T-helper 2 cell treated with Interferon-gamma antibody and Interleukin-4, amounts not matched to agents 5 μg/mL and 100 μg/mL, for 36 hours (primary cell): ENCODE measurements at regions not wholly inside any gene's neighbourhood (a gene's known extent, or its start where the extent isn't known, plus 50 kb on each side); places are given as distances from the start of the nearest gene placed in this dataset.

Experiments used
- DNase-seq: peaks from one replicate; pipeline ENCODE4 v3.0.0; 2021; ENCODE audit warnings: low spot score
- H3K27ac Mint-ChIP-seq: one replicate; pipeline ENCODE4 v1.8.0; 2021; ENCODE audit warnings: mild to moderate bottlenecking, mixed read lengths
- H3K27me3 Mint-ChIP-seq: one replicate; pipeline ENCODE4 v1.8.0; 2021; ENCODE audit warnings: low read depth, mixed read lengths
- H3K36me3 Mint-ChIP-seq: one replicate; pipeline ENCODE4 v1.8.0; 2021; ENCODE audit warnings: low read depth, mixed read lengths
- H3K4me1 Mint-ChIP-seq: one replicate; pipeline ENCODE4 v1.8.0; 2021; ENCODE audit warnings: low read depth, mixed read lengths
- H3K4me3 Mint-ChIP-seq: one replicate; pipeline ENCODE4 v1.8.0; 2022; ENCODE audit warnings: mild to moderate bottlenecking, moderate library complexity, mixed read lengths
- H3K9me3 Mint-ChIP-seq: one replicate; pipeline ENCODE4 v1.8.0; 2021; ENCODE audit warnings: mixed read lengths

DNA sequence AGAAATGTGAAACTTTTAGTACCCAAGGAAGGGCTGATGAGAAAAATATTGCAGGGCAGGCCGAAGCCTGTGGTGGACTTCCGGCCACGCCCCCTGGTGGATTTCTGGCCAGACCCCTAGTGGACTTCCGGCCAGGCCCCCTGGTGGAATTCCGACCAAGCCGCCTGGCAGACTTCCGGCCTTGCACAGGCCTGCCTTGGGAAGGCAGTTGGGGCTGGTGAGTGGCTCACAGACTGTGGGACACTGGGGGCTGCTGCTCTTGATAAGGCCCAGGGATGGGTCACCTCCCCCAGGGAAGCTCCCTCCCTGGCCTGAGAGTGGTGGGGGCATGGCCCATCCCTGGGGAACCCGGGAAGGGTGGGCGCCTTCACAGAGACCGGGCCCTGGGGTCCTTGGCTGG is 116.4 kb upstream of the MKI67 start:
- Mint-ChIP-seq H3K27ac (no peak overlapping the region), H3K4me3 (no peak overlapping the region), H3K4me1 (no peaks in the 10 kb centered on the region), H3K36me3 (no peaks in the 10 kb centered on the region), H3K9me3 (no peaks in the 10 kb centered on the region), H3K27me3 (no peaks in the 10 kb centered on the region)
- no peak for DNase-seq

DNA sequence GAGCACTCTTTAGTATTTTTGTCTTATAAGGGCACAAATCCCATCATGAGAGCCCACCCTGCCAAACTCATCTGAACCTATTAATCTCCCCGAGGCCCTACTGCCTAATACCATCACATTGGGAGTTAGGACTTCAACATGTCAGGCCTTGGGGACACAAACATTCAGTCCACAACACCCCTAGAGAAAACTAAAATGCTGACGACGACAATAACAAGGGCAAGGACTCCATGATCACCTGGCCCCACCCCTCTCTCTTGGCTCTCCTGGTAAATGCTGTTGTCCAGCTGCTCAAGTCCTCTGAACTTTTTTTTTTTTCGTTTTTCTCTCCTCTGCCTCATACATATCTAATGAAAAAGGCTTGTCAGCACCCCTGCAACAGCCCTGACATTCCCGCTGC is 118.8 kb upstream of the MKI67 start:
- H3K9me3 Mint-ChIP-seq: no peaks in the 10 kb centered on the region
- H3K27ac Mint-ChIP-seq: no peak overlapping the region
- no peaks in the 10 kb centered on the region for H3K27me3 Mint-ChIP-seq
- H3K4me1 Mint-ChIP-seq: no peaks in the 10 kb centered on the region
- H3K4me3 Mint-ChIP-seq: no peak overlapping the region
- H3K36me3 Mint-ChIP-seq: no peaks in the 10 kb centered on the region
- DNase-seq: no peak

DNA sequence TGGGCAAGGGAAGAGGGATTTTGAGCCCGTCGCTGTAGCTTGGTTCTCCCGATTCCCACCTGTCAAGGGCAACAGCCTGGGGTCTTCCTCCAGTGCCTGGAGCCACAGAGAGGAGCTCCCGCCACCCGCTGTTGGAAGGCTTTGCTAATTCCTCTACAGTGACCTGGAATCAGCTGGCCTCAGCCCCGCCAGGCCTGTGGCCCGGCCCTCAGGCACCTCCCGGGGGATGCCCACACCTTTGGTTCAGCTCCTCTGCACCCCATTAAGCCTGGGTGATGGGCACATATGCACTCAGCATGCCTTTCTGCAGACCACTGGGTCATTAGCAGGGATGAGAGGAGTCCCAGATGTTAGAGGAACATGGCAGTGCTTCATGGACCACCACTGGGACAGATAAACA is 121.4 kb upstream of the MKI67 start:
- Mint-ChIP-seq H3K36me3 (no peaks in the 10 kb centered on the region), H3K27ac (no peak overlapping the region), H3K4me3 (no peak overlapping the region)

DNA sequence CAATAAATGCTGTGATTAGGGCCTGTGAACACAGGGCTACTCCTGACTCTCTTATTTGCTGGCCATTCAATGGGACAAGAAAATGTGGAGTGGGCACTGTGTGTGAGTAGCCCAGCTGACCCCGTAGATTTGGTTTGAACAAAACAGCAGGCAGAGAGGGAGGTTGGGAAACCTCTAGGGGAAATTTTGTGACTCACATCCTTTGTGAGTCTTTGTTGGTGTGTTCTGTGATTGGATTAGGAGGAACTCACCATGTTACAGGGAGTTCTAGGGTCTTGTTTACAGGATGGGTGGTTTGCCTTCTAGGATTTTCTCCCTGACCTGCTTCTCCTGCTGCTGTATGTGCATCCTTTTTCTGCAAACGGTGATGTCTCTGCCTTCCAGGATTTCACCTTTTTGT is 128.3 kb upstream of the MKI67 start:
- no peaks in the 10 kb centered on the region for H3K36me3 Mint-ChIP-seq
- H3K9me3 Mint-ChIP-seq: no peaks in the 10 kb centered on the region
- no peak overlapping the region for H3K27ac Mint-ChIP-seq
- no peak for DNase-seq
- peaks cover 3% of the 10 kb centered on the region for H3K27me3 Mint-ChIP-seq
- no peaks in the 10 kb centered on the region for H3K4me1 Mint-ChIP-seq
- H3K4me3 Mint-ChIP-seq: no peak overlapping the region

More for the DNA sequence above, 121.4 kb upstream of the MKI67 start:
- no peak for DNase-seq
- H3K27me3 Mint-ChIP-seq: no peaks in the 10 kb centered on the region
- H3K4me1 Mint-ChIP-seq: no peaks in the 10 kb centered on the region
- H3K9me3 Mint-ChIP-seq: no peaks in the 10 kb centered on the region

DNA sequence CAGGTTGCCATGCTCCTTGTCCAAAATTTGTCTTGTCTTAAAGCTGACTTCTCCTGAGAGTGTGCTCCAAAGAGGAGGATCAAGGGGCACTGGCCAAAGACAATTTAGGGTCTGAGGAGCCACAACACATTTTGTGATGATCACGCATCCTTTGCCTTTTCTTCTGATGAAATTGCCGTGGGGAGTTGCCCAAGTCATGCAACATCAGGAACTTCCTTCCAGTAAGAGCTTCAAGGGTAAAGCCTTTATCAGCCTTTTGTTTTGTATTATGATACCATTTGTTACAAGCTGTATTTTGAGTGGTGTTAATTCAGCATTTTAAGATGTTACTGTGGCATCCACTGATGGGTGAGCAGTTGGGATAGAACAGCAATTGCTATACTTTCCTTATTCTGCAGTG is 131.2 kb upstream of the MKI67 start:
- Mint-ChIP-seq H3K27me3 (peaks cover 10% of the 10 kb centered on the region), H3K27ac (no peak overlapping the region)
- no peak for DNase-seq

DNA sequence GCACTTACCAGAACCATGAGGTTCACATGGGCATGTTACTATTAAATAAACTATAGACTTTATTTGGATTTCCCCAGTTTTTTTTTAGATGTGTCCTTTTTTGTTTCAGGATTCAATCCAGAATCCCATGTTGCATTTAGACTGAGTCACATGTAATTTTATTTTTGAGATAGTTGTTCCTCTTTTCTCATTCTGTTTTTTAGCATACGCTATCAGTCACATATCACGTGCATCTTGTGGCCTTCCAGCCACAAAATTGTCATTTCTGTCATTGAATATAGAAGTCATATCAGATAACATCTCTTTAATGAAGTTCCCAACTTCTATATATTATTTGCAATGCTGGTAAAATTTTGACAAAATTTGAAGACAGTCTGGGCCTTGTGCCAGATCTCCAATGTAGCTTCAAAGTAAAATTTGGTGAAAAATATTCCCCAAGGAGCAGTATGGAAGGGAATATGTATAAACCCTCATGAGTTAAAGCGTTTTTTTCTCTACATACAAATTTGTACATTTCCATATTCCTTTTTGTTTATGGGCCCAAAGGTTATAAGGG is 132.3 kb upstream of the MKI67 start:
- Mint-ChIP-seq H3K4me3 (no peak overlapping the region), H3K27me3 (peaks cover 12% of the 10 kb centered on the region), H3K36me3 (no peaks in the 10 kb centered on the region), H3K4me1 (no peaks in the 10 kb centered on the region), H3K27ac (no peak overlapping the region), H3K9me3 (no peaks in the 10 kb centered on the region)
- no peak for DNase-seq

More for the DNA sequence above, 131.2 kb upstream of the MKI67 start:
- H3K4me3 Mint-ChIP-seq: no peak overlapping the region
- H3K4me1 Mint-ChIP-seq: no peaks in the 10 kb centered on the region
- H3K9me3 Mint-ChIP-seq: no peaks in the 10 kb centered on the region
- H3K36me3 Mint-ChIP-seq: no peaks in the 10 kb centered on the region

DNA sequence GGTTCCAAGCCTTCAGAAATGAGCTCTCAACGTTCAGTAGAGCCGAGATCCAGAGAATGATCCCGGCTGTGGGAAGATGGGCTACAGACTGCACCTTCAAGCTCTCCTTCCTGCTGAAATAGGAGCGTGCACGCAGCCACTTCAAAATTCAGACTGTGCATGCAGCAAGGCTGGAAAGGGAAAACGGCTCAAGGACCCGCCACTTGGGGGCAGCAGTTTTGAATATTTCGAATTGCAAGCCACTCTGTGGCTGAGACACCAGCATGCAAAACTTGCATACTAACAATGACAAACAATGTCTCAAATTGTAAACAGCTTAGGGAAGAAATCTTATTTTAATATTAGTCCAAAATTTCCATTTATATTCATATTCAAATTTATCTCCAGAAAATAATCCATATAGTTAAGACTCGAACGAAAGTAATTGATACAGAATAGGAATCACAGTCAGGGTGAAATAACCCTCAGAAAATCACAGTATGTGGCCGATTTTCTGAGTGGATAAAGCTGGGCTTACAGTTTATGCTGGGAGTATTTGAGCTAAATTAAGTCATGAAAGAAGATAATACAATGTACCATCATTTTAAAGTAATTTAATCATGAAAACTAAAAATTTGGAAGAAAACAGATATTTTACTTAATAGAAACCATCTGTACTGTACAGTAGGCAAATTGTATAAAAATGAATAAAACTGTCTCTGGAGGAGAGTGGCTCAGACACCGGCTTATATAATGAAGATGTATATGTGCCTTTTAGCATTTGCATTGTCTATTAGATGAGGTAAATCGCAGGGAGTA is 137.9 kb upstream of the MKI67 start:
- no peak overlapping the region for H3K27ac Mint-ChIP-seq
- no peaks in the 10 kb centered on the region for H3K9me3 Mint-ChIP-seq
- peaks cover 40% of the 10 kb centered on the region for H3K27me3 Mint-ChIP-seq
- no peak overlapping the region for H3K4me3 Mint-ChIP-seq
- no peaks in the 10 kb centered on the region for H3K4me1 Mint-ChIP-seq
- peak; percentile 19 for DNase-seq
- H3K36me3 Mint-ChIP-seq: no peaks in the 10 kb centered on the region

DNA sequence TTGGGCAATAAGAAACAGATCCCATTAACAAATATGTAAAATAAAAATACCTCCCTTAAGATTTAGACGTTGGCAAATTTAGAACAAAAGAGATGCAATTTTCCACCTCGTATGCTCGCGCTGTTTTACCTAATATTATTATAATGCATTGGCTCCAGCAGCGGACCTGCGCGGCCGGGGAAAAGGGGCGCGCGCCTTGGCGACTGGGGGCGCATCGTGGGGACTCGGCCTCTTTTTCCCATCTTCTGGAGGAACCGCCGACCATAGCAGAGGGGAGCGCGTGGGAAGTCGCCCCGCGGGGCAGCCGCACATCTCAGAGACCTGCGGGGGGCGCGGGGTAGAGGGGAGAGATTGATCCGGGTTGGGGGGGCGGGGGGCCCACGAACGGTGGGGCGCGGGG is 139.4 kb upstream of the MKI67 start:
- peaks cover 34% of the 10 kb centered on the region for H3K27me3 Mint-ChIP-seq
- no peak overlapping the region for H3K4me3 Mint-ChIP-seq
- no peaks in the 10 kb centered on the region for H3K4me1 Mint-ChIP-seq
- no peak overlapping the region for H3K27ac Mint-ChIP-seq
- H3K36me3 Mint-ChIP-seq: no peaks in the 10 kb centered on the region
- DNase-seq: no peak
- no peaks in the 10 kb centered on the region for H3K9me3 Mint-ChIP-seq

DNA sequence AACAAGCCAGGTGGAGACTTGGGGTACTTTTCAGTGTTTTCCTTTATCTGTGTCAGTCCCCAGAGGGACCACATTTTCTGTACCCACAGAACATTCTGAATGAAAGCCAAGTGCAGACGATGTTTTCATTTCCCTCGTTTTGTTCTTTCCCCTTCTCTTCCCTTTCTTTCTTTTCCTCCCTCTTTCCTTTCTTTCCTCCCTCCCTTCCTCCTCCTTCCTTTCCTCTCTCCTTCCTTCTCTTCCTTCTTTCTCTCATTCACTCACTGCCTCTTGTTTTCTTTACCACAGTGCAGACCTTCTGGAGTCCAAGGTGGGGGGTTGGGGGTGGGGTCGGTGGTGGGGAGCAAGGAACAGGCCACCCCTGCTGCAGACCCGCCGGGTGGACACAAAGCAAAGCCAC is 141.4 kb upstream of the MKI67 start:
- Mint-ChIP-seq H3K36me3 (no peaks in the 10 kb centered on the region), H3K4me1 (no peaks in the 10 kb centered on the region), H3K9me3 (no peaks in the 10 kb centered on the region), H3K27ac (no peak overlapping the region), H3K4me3 (no peak overlapping the region), H3K27me3 (peaks cover 35% of the 10 kb centered on the region)
- no peak for DNase-seq

DNA sequence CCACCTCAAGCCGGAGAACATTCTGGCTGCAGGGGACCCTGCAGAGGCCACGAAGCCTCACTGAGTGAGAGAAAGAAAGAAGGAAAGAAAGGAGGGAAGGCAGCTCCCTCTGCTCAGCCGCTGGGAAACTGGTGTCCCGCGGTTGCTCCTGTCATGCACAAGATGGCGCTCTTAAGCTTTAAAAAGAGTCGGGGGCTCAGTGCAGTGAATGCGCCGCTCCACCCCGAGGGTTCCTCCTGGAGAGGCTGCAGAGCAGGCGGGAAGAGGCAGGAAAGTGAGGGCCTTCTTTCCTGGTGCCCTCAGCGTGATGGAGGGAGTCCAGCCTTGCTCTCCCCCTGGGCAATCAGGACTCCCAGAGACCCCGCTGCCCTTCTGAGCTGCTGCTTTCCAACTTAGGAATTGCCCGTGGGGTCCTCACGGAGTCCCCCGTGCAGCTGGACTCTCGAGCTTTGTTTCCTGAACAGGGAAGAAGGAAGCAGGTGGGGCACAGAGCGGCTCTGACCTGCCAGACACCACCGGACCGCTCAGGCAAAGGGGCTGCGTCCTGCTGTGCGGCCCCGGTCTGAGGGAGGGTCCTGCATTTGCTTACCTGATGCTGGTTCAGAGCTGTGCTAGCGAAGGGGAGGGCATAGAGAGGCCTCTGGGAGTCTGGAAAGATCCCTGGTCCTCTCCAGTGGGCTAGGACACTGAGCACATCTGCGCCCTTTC is 141.9 kb upstream of the MKI67 start:
- H3K27me3 Mint-ChIP-seq: peaks cover 35% of the 10 kb centered on the region
- H3K4me1 Mint-ChIP-seq: no peaks in the 10 kb centered on the region
- no peaks in the 10 kb centered on the region for H3K36me3 Mint-ChIP-seq
- no peaks in the 10 kb centered on the region for H3K9me3 Mint-ChIP-seq
- no peak overlapping the region for H3K4me3 Mint-ChIP-seq
- no peak overlapping the region for H3K27ac Mint-ChIP-seq
- no peak for DNase-seq

DNA sequence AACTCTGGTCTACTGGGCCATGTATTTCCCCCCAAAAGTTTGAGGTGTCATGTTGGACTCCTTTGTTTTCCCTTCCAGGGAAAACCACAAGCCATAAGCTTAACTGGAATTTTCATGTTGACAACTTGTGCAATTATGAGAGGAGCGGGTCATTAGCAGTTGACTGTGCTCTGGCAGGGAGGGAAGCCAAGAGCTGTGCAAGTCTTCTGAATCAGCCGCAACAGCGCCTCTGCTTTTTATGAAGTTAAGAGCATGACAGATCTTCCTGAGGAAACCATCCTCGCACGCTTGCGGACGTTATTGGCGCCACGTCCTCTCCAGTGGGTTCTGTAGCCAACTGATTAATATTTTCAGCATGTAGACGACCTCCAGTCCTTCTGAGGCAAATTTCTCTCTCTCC is 148.7 kb upstream of the MKI67 start:
- Mint-ChIP-seq H3K4me1 (peaks cover 7% of the 10 kb centered on the region), H3K4me3 (peak overlapping the region; percentile 42), H3K9me3 (no peaks in the 10 kb centered on the region), H3K27me3 (peaks cover 46% of the 10 kb centered on the region), H3K36me3 (no peaks in the 10 kb centered on the region), H3K27ac (no peak overlapping the region)
- no peak for DNase-seq

DNA sequence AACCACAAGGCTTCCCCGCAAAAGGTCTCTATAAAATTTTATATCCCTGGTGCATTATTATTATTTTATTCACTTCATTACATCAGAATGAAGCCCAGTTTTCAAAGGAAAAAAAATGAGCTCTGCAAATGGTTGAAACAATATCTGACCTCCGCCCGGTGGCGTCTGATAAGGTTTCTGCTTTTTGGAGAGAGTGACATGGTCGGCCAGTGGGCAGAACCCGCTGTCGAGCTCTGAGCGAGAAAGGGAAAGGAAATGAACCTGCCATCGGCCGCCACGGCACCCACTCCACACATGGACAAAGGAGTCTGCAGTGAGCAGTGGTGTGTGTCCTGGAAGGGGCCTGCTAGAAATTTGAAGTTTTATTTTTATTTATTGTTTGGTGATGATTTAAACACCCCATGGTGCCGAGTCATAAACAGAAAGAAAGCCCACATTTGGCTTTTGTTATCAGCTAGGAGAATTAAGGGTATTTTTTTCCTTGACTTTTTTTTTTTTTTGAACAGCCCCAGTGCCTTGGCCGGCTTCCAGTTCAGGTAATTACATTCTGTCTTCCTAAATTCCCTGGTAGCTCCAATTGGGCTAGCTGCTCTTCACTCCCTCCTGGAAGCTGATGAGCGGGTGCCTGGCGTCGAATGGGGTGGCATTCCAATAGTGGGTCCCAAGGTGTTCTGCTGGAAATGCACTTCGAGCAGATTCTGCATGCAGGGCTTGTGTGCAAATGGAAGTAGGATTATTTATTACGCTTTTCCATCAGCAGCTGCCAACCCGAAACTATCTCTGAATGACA is 149.4 kb upstream of the MKI67 start:
- H3K9me3 Mint-ChIP-seq: no peaks in the 10 kb centered on the region
- peaks cover 7% of the 10 kb centered on the region for H3K4me1 Mint-ChIP-seq
- no peak for DNase-seq
- no peak overlapping the region for H3K27ac Mint-ChIP-seq
- peak overlapping the region; percentile 42 for H3K4me3 Mint-ChIP-seq
- H3K36me3 Mint-ChIP-seq: no peaks in the 10 kb centered on the region
- H3K27me3 Mint-ChIP-seq: peaks cover 46% of the 10 kb centered on the region

DNA sequence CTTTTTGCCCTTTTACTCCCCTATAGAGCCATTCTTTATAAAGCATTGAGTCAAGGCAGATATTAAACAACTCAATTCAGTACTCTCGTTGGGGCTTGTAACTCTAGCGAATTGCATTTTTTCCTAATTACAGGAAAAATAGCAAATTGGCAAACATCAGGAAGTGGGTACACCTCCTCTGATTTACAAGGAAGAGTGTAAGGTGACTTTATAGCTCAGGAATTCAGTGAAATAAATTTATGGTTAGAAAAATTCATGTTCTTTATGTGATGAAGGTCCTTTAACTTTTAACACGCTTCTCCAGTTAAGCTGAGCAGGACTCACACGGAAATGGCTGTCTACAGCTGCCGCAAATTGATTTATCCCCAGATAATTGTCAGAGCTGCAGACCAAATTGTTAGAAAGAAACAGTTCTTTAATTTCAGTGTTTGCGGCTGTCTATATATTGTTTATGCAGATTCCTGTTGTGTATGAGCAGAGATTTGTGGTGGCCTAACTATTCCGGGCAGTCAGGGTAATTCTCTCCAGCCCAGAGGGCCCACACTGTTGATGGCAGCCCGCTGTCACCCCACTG is 151.1 kb upstream of the MKI67 start:
- no peak for DNase-seq
- peaks cover 7% of the 10 kb centered on the region for H3K4me1 Mint-ChIP-seq
- no peak overlapping the region for H3K4me3 Mint-ChIP-seq
- no peak overlapping the region for H3K27ac Mint-ChIP-seq
- no peaks in the 10 kb centered on the region for H3K36me3 Mint-ChIP-seq
- H3K27me3 Mint-ChIP-seq: peaks cover 43% of the 10 kb centered on the region
- no peaks in the 10 kb centered on the region for H3K9me3 Mint-ChIP-seq
